ELF-1 (cell line): ENCODE measurements at regions not wholly inside any gene's neighbourhood (a gene's known extent, or its start where the extent isn't known, plus 50 kb on each side); places are given as distances from the start of the nearest gene placed in this dataset.
"Not testable (repeated sequence)": the region's sequence is repeated elsewhere in the genome, so short reads cannot be mapped to it uniquely, and the experiment has no call there.

Source experiments
- DNase-seq: peaks from one replicate; pipeline ENCODE4 v3.0.0-alpha.2; 2016; ENCODE audit warnings: low read depth, low spot score

DNA sequence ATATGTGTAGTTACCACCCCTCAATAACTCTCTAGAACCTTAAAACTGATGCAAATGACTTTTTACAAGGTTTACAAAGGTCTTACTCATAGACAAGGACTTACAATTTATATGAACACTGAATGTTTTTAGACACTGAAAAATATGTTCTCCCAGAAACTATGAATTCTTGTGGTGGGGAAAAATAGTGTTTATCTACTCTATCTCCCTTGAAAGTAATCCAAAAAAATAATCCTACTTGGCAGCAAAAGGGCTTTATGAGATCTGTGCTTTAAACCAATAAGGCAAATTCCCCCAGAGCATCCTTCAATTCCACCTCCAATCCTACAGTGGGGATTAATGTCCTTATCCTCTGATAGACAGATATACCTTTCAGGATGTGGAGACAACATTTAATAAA lies 1984.1 kb upstream of the RAG2 start:
- DNase-seq: no peak

- DNase-seq: no peak
Measured at GRCh38 chr11:38577769-38578168, 1979.7 kb upstream of the RAG2 start.

DNA sequence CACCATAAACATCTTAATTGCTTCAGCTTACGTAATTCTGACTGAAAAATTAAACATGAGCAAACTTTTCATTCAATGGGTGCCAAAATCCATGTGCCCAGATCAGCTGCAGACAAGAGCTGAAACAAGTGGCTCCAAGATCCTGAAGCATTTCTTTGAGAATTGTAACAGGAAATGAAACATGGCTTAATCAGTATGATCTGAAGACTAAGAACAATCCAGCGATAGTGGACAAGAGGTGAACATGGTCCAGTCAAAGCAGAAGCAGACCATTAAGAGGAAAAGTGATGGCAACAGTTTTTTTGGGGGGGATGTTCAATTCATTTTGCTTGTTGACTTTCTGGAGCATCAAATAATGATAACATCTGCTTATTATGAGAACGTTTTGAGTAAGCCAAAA lies 1964.5 kb upstream of the RAG2 start:
- no peak for DNase-seq

DNA sequence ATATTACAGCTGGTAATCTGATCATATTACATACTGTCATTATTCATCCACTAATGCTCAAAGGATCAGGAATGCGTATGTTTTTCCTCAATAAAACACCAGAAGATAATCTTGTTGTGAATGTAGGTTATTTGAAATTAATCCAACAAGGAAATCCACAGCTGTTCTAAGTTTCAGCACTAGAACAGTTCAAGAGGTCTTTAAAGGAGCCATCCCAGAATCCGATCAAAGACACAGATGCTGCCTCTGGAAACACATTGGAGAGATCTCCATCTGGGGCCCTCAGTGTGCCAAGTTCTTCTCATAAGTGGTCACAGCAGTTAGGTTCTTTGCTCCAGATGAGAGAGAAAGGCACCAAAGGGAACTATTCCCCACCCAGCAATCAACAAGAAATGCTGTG lies 1955.1 kb upstream of the RAG2 start:
- no peak for DNase-seq

- DNase-seq: no peak
Measured at GRCh38 chr11:38547462-38547861, 1949.4 kb upstream of the RAG2 start.

DNA sequence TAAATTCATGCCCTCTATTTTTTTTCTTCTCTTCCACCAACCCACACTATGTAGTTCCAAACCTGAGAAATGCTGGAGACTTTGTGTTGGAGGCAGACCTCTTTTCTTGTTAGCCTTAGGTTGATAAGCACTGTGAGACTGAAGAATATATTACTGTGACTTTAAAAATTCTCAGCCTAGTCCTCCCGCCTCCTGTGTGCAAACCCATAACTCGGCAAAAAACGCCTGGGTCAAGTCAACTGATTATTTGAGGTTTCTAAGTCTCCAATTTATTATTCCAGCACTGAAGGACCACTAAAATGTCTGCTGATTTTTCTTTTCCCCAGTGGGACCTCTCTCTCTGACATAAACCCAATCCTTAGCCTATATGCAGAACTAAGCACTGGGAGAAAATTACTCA lies 1946.0 kb upstream of the RAG2 start:
- DNase-seq: no peak

GRCh38 chr11:38543311-38543710 lies 1945.3 kb upstream of the RAG2 start:
- no peak for DNase-seq

DNA sequence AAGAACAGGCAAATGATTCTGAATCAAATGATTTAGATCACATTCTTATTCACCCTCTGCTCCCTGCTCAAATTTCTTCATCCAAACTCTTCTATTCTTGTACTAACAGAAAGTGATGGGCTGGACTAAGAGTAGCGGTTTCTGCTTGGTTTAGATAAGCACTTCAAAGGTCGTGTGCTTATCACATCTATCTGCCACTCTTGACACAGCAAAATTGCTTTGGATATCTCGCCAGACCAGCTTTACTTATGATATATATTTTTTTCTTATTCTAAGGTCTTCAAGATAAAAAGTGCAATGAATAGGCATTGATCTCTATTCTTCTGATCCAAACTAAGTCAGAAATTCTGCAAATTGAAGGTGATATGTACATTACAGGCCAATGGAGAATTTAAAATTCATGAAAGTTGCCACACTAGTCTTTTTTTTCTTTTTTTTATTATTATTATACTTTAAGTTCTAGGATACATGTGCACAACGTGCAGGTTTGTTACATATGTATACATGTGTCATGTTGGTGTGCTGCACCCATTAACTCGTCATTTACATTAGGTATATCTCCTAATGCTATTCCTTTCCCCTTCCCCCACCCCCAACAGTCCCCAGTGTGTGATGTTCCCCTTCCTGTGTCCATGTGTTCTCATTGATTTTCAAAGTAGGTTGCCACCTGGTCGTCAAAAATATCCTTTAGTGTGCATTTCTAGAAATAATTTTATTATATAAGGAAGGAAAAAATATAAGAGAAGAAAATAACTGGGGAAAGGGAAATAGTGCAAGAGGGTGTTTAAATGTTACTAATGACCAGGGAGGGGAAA lies 1941.0 kb upstream of the RAG2 start:
- DNase-seq: no peak

DNA sequence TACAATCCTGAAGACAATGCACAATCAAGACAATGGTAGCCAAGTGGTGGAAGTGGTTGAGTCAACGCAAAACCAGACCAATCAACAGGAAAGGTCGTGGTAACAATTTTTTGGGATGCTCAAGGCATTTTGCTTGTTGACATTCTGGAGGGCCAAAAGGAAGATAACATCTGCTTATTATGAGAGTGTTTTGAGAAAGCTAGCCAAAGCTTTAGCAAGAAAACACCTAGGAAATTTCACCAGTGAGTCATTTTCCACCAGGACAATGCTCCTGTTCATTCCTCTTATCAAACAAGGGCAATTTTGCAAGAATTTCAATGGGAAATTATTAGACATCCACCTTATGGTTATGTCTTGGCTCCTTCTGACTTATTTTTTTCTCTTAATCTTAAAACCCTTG lies 1932.2 kb upstream of the RAG2 start:
- no peak for DNase-seq

GRCh38 chr11:38524945-38525344 lies 1926.9 kb upstream of the RAG2 start:
- DNase-seq: no peak

DNA sequence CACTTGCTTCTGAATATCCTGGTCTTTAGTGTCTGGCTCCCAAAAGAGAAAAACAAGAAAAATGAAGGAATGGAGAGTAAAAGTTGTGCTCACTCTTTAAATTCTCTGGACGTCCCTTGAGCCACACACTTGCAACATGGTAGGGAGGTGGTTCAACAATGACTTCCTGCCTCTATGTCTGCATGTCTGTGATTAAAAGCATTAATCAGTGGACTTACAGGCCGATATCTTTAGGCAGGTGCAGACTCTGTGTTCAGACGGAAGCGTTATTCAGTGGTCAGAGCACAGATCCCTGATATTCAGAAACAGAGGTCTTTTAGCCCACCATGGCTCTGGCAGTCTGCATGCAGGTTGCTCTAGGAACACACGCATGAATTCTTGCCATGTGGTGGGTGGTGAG lies 1920.0 kb upstream of the RAG2 start:
- DNase-seq: no peak

- DNase-seq: not testable (repeated sequence)
Measured at GRCh38 chr11:38512830-38513229, 1914.8 kb upstream of the RAG2 start.

- no peak for DNase-seq
Measured at GRCh38 chr11:38510041-38510440, 1912.0 kb upstream of the RAG2 start.

DNA sequence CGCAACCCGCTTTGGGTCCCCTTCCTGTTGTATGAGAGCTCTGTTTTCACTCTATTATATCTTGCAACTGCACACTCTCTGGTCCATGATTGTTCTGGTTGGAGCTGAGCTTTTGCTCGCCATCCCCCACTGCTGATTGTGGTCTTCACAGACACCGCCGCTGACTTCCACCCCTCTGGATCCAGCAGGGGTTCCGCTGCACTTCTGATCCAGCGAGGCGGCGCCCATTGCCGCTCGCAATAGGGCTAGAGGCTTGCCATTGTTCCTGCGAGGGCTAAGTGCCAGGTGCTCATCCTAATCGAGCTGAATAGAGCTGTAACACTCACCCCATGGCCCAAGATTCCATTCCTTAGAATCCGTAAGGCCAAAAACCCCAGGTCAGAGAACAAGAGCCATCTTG lies 1905.8 kb upstream of the RAG2 start:
- no peak for DNase-seq

DNA sequence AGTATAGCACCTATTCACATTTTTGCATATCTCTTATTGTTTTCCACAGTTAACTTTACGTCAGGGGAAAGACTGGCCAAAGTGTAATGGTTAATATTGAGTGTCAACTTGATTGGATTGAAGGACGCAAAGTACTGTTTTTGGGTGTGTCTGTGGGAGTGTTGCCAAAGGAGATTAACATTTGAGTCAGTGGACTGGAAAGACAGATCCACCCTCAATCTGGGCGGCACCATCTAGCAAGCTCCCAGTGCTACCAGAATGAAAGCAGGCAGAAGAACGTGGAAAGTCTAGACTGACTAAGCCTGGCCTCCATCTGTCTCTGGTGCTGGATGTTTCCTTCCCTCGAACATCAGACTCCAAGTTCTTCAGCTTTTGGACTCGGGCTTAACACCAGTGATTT lies 1900.7 kb upstream of the RAG2 start:
- no peak for DNase-seq

- DNase-seq: no peak
Measured at GRCh38 chr11:38491986-38492385, 1894.0 kb upstream of the RAG2 start.

GRCh38 chr11:38481391-38481790 lies 1883.4 kb upstream of the RAG2 start:
- DNase-seq: peak; percentile 11

GRCh38 chr11:38476808-38477575 lies 1879.0 kb upstream of the RAG2 start:
- DNase-seq: no peak

DNA sequence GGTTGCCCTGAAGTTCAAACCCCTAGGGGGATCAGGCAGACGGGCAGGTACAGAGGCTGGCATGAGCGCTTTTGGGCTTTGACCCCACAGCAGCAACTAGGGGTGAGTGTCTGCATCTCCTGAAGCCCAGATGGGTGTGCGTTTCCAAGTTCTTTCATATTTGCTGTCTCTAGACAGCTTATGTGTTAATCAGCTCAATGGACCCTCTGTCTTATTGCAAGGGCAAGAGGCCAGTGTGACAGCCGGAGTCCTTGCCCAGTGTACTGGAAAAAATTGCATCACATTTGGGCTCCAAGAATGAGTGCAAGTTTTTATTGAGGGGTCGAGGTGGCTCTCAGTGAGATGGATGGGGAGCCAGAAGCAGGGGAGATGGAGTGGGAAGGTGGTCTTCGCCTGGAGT lies 1863.7 kb upstream of the RAG2 start:
- no peak for DNase-seq

GRCh38 chr11:38460896-38461295 lies 1862.9 kb upstream of the RAG2 start:
- DNase-seq: no peak

GRCh38 chr11:38460429-38460828 lies 1862.4 kb upstream of the RAG2 start:
- DNase-seq: no peak

GRCh38 chr11:38456371-38456770 lies 1858.3 kb upstream of the RAG2 start:
- no peak for DNase-seq

- no peak for DNase-seq
Measured at GRCh38 chr11:38448284-38448683, 1850.2 kb upstream of the RAG2 start.
